ENCODE measurements at regions not wholly inside any gene's neighbourhood (a gene's known extent, or its start where the extent isn't known, plus 50 kb on each side); places are given as distances from the start of the nearest gene placed in this dataset.
"Not testable (repeated sequence)": the region's sequence is repeated elsewhere in the genome, so short reads cannot be mapped to it uniquely, and the experiment has no call there.

- POLR2A ChIA-PET: no interaction called here
- no peak for DNase-seq (ENCODE audit: extremely low spot score)
- CTCF ChIA-PET: no interaction called here
- no peak for TF ChIP-seq CTCF (IDR thresholded peaks at IDR 0.05; ENCODE audit: control extremely low read depth, extremely low read depth, low read depth, missing control alignments)
Measured at GRCh38 chr7:91496251-91496820, 232.1 kb downstream of the FZD1 start.

GRCh38 chr7:91497277-91497676 is 233.0 kb downstream of the FZD1 start:
- DNase-seq (ENCODE audit: extremely low spot score); POLR2A ChIA-PET; CTCF ChIA-PET: not testable (repeated sequence)

- ChIA-PET POLR2A (no interaction called here), CTCF (interaction anchor here (1.1 kb wide), 1 partner anchor 12 kb away, joined by 3 read pairs; no protein-coding TSS in a partner anchor)
- no peak for DNase-seq (ENCODE audit: extremely low spot score)
- no peak for TF ChIP-seq CTCF (IDR thresholded peaks at IDR 0.05; ENCODE audit: control extremely low read depth, extremely low read depth, low read depth, missing control alignments)
Measured at GRCh38 chr7:91503934-91504555, 239.8 kb downstream of the FZD1 start.

GRCh38 chr7:91504919-91505318 is 240.7 kb downstream of the FZD1 start:
- no peak for DNase-seq (ENCODE audit: extremely low spot score)
- TF ChIP-seq CTCF (IDR thresholded peaks at IDR 0.05; ENCODE audit: control extremely low read depth, extremely low read depth, low read depth, missing control alignments): no peak
- ChIA-PET CTCF (interaction anchor here (1.1 kb wide), 1 partner anchor 13 kb away, joined by 3 read pairs; no protein-coding TSS in a partner anchor), POLR2A (no interaction called here)

GRCh38 chr7:91506966-91507365 is 242.7 kb downstream of the FZD1 start:
- CTCF ChIA-PET; DNase-seq (ENCODE audit: extremely low spot score); POLR2A ChIA-PET: not testable (repeated sequence)

GRCh38 chr7:91511861-91512260 is 247.6 kb downstream of the FZD1 start:
- POLR2A ChIA-PET; CTCF ChIA-PET; DNase-seq (ENCODE audit: extremely low spot score): not testable (repeated sequence)

GRCh38 chr7:91512958-91513357 is 248.7 kb downstream of the FZD1 start:
- DNase-seq (ENCODE audit: extremely low spot score): no peak
- no peak for TF ChIP-seq CTCF (IDR thresholded peaks at IDR 0.05; ENCODE audit: control extremely low read depth, extremely low read depth, low read depth, missing control alignments)
- CTCF ChIA-PET: interaction anchor here (0.9 kb wide), 1 partner anchor 14 kb away, joined by 3 read pairs; no protein-coding TSS in a partner anchor
- POLR2A ChIA-PET: no interaction called here

- no peak for TF ChIP-seq CTCF (IDR thresholded peaks at IDR 0.05; ENCODE audit: control extremely low read depth, extremely low read depth, low read depth, missing control alignments)
- DNase-seq (ENCODE audit: extremely low spot score): no peak
- ChIA-PET POLR2A (no interaction called here), CTCF (no interaction called here)
Measured at GRCh38 chr7:91514591-91514990, 250.4 kb downstream of the FZD1 start.

Measured in GM10248 (cell line).